ENCODE measurements at regions not wholly inside any gene's neighbourhood (a gene's known extent, or its start where the extent isn't known, plus 50 kb on each side); places are given as distances from the start of the nearest gene placed in this dataset.
"Not testable (repeated sequence)": the region's sequence is repeated elsewhere in the genome, so short reads cannot be mapped to it uniquely, and the experiment has no call there.

- Histone ChIP-seq H3K79me2 (ENCODE audit: control insufficient read depth, insufficient read depth, low read length) (no peaks in the 10 kb centered on the region), H3K27me3 (ENCODE audit: control insufficient read depth in 2 of 2, insufficient read depth in 2 of 2, low read length in 2 of 2) (no peaks in the 10 kb centered on the region), H3K36me3 (ENCODE audit: control insufficient read depth in 2 of 2, extremely low read depth in 1 of 2, insufficient read depth in 2 of 2, low read length in 2 of 2) (no peaks in the 10 kb centered on the region), H4K20me1 (replicated peaks; ENCODE audit: control insufficient read depth, extremely low read depth, insufficient read depth, low read length) (no peaks in the 10 kb centered on the region), H3K4me3 (replicated peaks in 1 of 3; ENCODE audit: insufficient read depth in 1 of 3, low read depth in 1 of 3, low read length in 3 of 3) (no peak overlapping the region), H2AFZ (ENCODE audit: low read depth, low read length) (no peak overlapping the region), H3K9ac (replicated peaks; ENCODE audit: extremely low read depth, insufficient read depth, low read length) (no peak overlapping the region), H3K27ac (ENCODE audit: insufficient read depth, low read depth, low read length) (no peak overlapping the region), H3K4me2 (ENCODE audit: insufficient read depth, low read length) (no peak overlapping the region), H3K9me1 (replicated peaks; ENCODE audit: control insufficient read depth, extremely low read depth, insufficient read depth, low read length) (no peaks in the 10 kb centered on the region), H3K4me1 (ENCODE audit: control insufficient read depth, extremely low read depth, insufficient read depth, low read length) (no peaks in the 10 kb centered on the region), H3K9me3 (replicated peaks; ENCODE audit: control insufficient read depth, insufficient read depth, low read length) (no peaks in the 10 kb centered on the region)
- ChIA-PET POLR2A (no interaction called here), CTCF (interaction anchor here (1.3 kb wide), 1 partner anchor 29 kb away, joined by 3 read pairs; no protein-coding TSS in a partner anchor)
- BruUV-seq (replicated peaks): no TSS peak
- dilution Hi-C loops (cut with MboI; ENCODE audit: extremely low pct_ligation_motif_present, low sequenced_read_pairs) (no loop called here), intact Hi-C loops (cut with micrococcal nuclease) (no loop called here)
- DNase-seq (ENCODE audit: low read depth, low spot score) (no peak), FAIRE-seq (no peak)
- no peak for TF ChIP-seq POLR2AphosphoS5 (IDR thresholded peaks at IDR 0.05; ENCODE audit: insufficient read depth, low read depth, low read length)
- no peak for TF ChIP-seq JUN (IDR thresholded peaks at IDR 0.05; ENCODE audit: borderline replicate concordance, insufficient read depth, insufficient read length, low read depth)
- TF ChIP-seq EZH2 (IDR thresholded peaks at IDR 0.05; ENCODE audit: borderline replicate concordance, low read depth, low read length, severe bottlenecking): no peak
- TF ChIP-seq GATA2 (IDR thresholded peaks at IDR 0.05; ENCODE audit: insufficient read depth, insufficient read length, low read depth, low read length): no peak
- no peak for TF ChIP-seq CTCF (IDR thresholded peaks at IDR 0.05; ENCODE audit: extremely low read depth in 1 of 2, insufficient read depth in 1 of 2, low read depth in 1 of 2, low read length in 2 of 2)
- TF ChIP-seq POLR2A (IDR thresholded peaks at IDR 0.05; ENCODE audit: low read depth, low read length): no peak
- TF ChIP-seq FOS (IDR thresholded peaks at IDR 0.05; ENCODE audit: borderline replicate concordance, insufficient read depth, low read length): no peak
- TF ChIP-seq MYC (IDR thresholded peaks at IDR 0.05; ENCODE audit: low read depth, low read length): no peak
- TF ChIP-seq MAX (IDR thresholded peaks at IDR 0.05; ENCODE audit: insufficient read depth, insufficient read length): no peak
Measured at GRCh38 chr6:112443179-112444065, 96.3 kb downstream of the RFPL4B start.

- BruUV-seq (replicated peaks); H3K9me1 ChIP-seq (replicated peaks; ENCODE audit: control insufficient read depth, extremely low read depth, insufficient read depth, low read length): not testable (repeated sequence)
Measured at GRCh38 chr6:112448786-112449185, 101.7 kb downstream of the RFPL4B start.

More at GRCh38 chr6:112448786-112449185, 101.7 kb downstream of the RFPL4B start:
- FAIRE-seq; dilution Hi-C loops (cut with MboI; ENCODE audit: extremely low pct_ligation_motif_present, low sequenced_read_pairs); H3K9me3 ChIP-seq (replicated peaks; ENCODE audit: control insufficient read depth, insufficient read depth, low read length); DNase-seq (ENCODE audit: low read depth, low spot score); H3K27ac ChIP-seq (ENCODE audit: insufficient read depth, low read depth, low read length); H4K20me1 ChIP-seq (replicated peaks; ENCODE audit: control insufficient read depth, extremely low read depth, insufficient read depth, low read length); H3K9ac ChIP-seq (replicated peaks; ENCODE audit: extremely low read depth, insufficient read depth, low read length); POLR2A ChIA-PET; intact Hi-C loops (cut with micrococcal nuclease); H3K4me1 ChIP-seq (ENCODE audit: control insufficient read depth, extremely low read depth, insufficient read depth, low read length); H3K79me2 ChIP-seq (ENCODE audit: control insufficient read depth, insufficient read depth, low read length); H3K4me3 ChIP-seq (replicated peaks in 1 of 3; ENCODE audit: insufficient read depth in 1 of 3, low read depth in 1 of 3, low read length in 3 of 3); H3K4me2 ChIP-seq (ENCODE audit: insufficient read depth, low read length); CTCF ChIA-PET; H3K36me3 ChIP-seq (ENCODE audit: control insufficient read depth in 2 of 2, extremely low read depth in 1 of 2, insufficient read depth in 2 of 2, low read length in 2 of 2); H3K27me3 ChIP-seq (ENCODE audit: control insufficient read depth in 2 of 2, insufficient read depth in 2 of 2, low read length in 2 of 2); H2AFZ ChIP-seq (ENCODE audit: low read depth, low read length): not testable (repeated sequence)

All from endothelial cell of umbilical vein (primary cell).